RWPE1 (cell line): ENCODE measurements at regions not wholly inside any gene's neighbourhood (a gene's known extent, or its start where the extent isn't known, plus 50 kb on each side); places are given as distances from the start of the nearest gene placed in this dataset.

Experiments used
- CTCF ChIA-PET: fragments of 350-600 bp; sonication (Branson Sonifier 250); formaldehyde crosslinking; extraction: SDS; loops from one replicate; lab custom pipeline; 2021; lab: Yijun Ruan, JAX
- POLR2A ChIA-PET: fragments of 400-600 bp; formaldehyde crosslinking; extraction: SDS; loops from one replicate; lab custom pipeline; 2020; ENCODE audit warnings: antibody characterized with exemption; ENCODE audit not compliant: low non-redundant PET; lab: Yijun Ruan, JAX
- DNase-seq: peaks from one replicate; pipeline ENCODE4 v3.0.0; 2012; ENCODE audit warnings: low spot score
- H3K27ac ChIP-seq: fragments of 450-650 bp; 2 replicates; pipeline ENCODE4 v1.5.1; 2017
- CTCF ChIP-seq: fragments of 450-650 bp; conservative IDR thresholded peaks from 2 replicates; pipeline ENCODE4 v1.5.1; 2017; ENCODE audit warnings: low read depth, mild to moderate bottlenecking

- TF ChIP-seq CTCF: no peak
- no peak for DNase-seq
- ChIA-PET POLR2A (no interaction called here), CTCF (no interaction called here)
- H3K27ac ChIP-seq: no peak overlapping the region
These were observed 808.7 kb upstream of the AUTS2 start for GRCh38 chr7:68789597-68789996.

GRCh38 chr7:68792351-68792750 is 805.9 kb upstream of the AUTS2 start:
- POLR2A ChIA-PET: no interaction called here
- DNase-seq: no peak
- H3K27ac ChIP-seq: no peak overlapping the region
- CTCF ChIA-PET: no interaction called here
- TF ChIP-seq CTCF: no peak

GRCh38 chr7:68793513-68793912 is 804.8 kb upstream of the AUTS2 start:
- H3K27ac ChIP-seq: no peak overlapping the region
- no peak for DNase-seq
- ChIA-PET CTCF (no interaction called here), POLR2A (no interaction called here)
- no peak for TF ChIP-seq CTCF

GRCh38 chr7:68800316-68800715 is 798.0 kb upstream of the AUTS2 start:
- CTCF ChIA-PET: interaction anchor here (0.8 kb wide), 1 partner anchor 623 kb away, joined by 3 read pairs; no protein-coding TSS in a partner anchor
- DNase-seq: no peak
- POLR2A ChIA-PET: no interaction called here
- no peak for TF ChIP-seq CTCF
- no peak overlapping the region for H3K27ac ChIP-seq

GRCh38 chr7:68805159-68805558 is 793.1 kb upstream of the AUTS2 start:
- no peak for DNase-seq
- no peak overlapping the region for H3K27ac ChIP-seq
- CTCF ChIA-PET: no interaction called here
- POLR2A ChIA-PET: no interaction called here
- no peak for TF ChIP-seq CTCF

- no peak overlapping the region for H3K27ac ChIP-seq
- TF ChIP-seq CTCF: no peak
- DNase-seq: no peak
- ChIA-PET POLR2A (no interaction called here), CTCF (no interaction called here)
These were observed 790.6 kb upstream of the AUTS2 start for GRCh38 chr7:68807666-68808065.
